ENCODE measurements at regions not wholly inside any gene's neighbourhood (a gene's known extent, or its start where the extent isn't known, plus 50 kb on each side); places are given as distances from the start of the nearest gene placed in this dataset.
"Not testable (repeated sequence)": the region's sequence is repeated elsewhere in the genome, so short reads cannot be mapped to it uniquely, and the experiment has no call there.

GRCh38 chr1:188615321-188615720, 1786.6 kb downstream of the PLA2G4A start:
- peak; percentile 53 for DNase-seq (ENCODE audit: low read depth)

- no peak for DNase-seq (ENCODE audit: low read depth)
These were observed 1791.5 kb downstream of the PLA2G4A start for GRCh38 chr1:188620236-188620635.

DNA sequence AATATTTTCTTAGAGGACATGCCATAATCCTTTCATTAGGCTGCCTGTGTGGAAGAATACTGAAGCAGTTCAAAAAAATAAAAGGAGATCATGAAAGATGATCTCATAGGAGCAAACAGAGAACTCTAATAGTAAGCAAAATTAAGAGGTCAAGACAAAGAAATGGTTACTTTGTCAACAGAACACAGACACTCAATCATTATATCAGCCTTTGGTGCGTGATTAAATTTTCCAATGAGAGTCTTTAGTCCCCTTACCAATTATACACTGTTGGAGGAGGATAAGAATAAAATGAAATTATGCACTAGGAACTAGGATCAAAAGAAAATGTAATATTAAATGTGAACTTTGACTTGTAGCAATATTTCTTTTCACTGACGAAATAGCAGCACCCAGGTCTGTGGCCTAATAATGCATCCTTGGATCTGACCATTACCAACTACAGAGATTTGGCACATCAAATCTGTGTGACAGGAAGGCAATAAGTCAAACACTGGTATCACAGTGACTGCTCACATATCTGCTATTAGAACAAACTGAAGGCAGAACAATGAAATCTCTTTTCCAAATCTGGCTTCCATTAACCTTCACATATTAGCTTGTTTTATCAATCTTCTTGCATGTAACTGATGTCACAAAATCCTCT, 1812.9 kb downstream of the PLA2G4A start:
- no peak for DNase-seq (ENCODE audit: low read depth)

DNA sequence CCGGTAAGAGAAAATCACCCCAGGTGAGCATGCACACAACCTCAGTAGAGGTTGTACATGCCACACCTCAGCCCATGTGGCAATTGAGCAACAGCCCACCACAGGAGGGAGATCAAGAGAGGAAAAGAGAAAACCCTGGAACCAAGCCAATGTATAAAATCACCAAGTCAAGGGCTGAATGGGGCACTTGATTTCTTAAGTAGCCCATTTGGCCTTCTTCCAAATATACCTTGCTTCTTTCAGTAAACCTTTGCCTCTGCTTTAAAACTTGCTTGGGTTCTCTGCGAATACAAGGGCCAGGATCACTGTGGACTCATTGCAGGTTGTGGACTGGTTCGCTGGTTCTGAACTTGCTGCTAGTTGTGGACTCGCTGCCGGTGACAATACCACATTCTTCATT, 1814.0 kb downstream of the PLA2G4A start:
- no peak for DNase-seq (ENCODE audit: low read depth)

- DNase-seq (ENCODE audit: low read depth) = peak; percentile 89
These were observed 1823.9 kb downstream of the PLA2G4A start for GRCh38 chr1:188652678-188653077.

DNA sequence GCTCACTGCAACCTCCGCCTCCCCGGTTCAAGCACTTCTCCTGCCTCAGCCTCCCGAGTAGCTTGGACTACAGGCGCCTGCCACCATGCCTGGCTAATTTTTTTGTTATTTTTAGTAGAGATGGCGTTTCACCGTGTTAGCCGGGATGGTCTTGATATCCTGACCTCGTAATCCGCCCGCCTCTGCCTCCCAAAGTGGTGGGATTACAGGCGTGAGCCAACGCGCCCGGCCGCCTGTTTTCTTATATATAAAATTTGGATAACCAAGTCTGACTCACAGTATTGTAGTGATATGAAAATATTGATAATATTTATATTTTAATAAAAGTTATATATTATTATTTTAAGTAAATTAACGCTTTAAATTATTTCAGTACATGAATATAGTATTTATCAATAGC, 1821.7 kb downstream of the BRINP3 start:
- not testable (repeated sequence) for DNase-seq (ENCODE audit: low read depth)

DNA sequence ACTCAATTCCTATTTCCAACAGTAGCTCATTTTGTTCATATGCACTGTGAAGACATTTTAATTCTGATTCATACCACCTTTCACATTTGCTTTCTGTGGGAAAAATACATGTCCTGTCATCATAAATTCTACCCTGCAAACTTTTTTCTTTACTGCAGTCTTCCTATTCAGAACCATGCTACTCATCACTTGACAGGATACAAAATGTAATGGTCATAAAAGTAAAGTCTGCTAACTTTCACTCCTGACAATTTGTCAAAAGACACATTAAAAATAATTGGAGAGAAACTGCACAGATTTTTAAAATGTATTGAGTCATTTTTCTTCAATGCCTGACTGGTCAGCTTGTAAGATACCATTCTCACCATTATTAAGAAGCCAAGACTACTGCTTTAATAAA, 1817.1 kb downstream of the BRINP3 start:
- no peak for DNase-seq (ENCODE audit: low read depth)

- DNase-seq (ENCODE audit: low read depth) = no peak
These were observed 1812.2 kb downstream of the BRINP3 start for GRCh38 chr1:188665477-188665876.

GRCh38 chr1:188668083-188668482, 1809.6 kb downstream of the BRINP3 start:
- peak; percentile 15 for DNase-seq (ENCODE audit: low read depth)

- peak; percentile 20 for DNase-seq (ENCODE audit: low read depth)
These were observed 1807.8 kb downstream of the BRINP3 start for GRCh38 chr1:188669728-188670382.

- peak; percentile 25 for DNase-seq (ENCODE audit: low read depth)
These were observed 1806.8 kb downstream of the BRINP3 start for GRCh38 chr1:188670837-188671236.

DNA sequence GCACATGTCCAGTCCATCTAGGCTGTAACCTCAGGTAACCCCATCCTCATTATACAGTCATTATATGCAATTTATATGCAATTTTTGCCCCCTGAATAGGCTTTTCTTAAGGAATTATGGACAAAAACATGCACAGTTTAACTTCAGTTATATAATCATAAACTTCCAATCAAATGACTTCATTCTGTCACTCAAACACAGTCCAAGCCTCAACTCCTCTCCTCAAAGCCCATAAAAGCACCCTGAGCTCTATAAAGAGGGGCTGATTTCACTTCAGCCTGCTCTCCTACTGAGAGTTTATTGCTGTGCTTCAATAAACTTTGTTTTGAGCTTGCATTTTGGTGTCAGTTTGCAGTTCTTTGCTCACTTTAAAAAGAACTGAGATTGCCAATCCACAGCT, 1805.5 kb downstream of the BRINP3 start:
- no peak for DNase-seq (ENCODE audit: low read depth)

- peak; percentile 25 for DNase-seq (ENCODE audit: low read depth)
These were observed 1788.1 kb downstream of the BRINP3 start for GRCh38 chr1:188689542-188689941.

GRCh38 chr1:188700116-188700515, 1777.5 kb downstream of the BRINP3 start:
- DNase-seq (ENCODE audit: low read depth) = no peak

GRCh38 chr1:188706742-188707141, 1770.9 kb downstream of the BRINP3 start:
- peak; percentile 87 for DNase-seq (ENCODE audit: low read depth)

DNA sequence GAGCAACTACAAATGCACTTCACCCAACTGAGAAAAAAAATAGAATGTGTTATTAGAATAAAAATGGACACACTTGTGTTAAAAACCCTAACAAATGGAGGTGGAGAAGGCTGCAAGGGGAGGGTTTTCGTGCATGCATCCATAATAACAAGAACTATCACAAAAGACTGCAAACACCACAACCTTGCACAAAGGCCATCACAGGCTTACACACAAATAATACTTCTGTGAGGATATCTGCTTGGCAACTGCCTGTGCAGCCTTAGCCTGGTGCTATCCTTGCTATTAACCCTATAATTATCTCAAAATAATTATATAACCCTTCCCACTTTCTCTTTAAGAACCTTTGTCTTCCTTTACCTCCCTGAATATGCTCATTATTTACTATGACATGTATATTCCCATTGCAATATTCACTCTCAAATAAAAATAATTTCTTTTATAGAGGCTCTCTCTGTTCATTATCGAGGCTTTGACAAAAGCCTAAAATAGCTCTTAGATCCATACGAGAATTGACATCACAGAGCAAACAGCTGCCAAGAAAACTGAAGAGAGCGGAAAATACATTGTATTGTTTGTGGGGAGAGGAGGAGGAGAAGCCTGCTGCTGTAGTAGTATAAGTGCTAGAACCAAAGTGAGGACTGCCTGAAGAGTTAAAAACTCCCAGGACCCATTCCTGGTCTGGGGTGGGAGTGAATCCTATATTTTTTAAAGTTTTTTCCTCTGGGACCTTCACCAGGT, 1768.7 kb downstream of the BRINP3 start:
- no peak for DNase-seq (ENCODE audit: low read depth)

DNA sequence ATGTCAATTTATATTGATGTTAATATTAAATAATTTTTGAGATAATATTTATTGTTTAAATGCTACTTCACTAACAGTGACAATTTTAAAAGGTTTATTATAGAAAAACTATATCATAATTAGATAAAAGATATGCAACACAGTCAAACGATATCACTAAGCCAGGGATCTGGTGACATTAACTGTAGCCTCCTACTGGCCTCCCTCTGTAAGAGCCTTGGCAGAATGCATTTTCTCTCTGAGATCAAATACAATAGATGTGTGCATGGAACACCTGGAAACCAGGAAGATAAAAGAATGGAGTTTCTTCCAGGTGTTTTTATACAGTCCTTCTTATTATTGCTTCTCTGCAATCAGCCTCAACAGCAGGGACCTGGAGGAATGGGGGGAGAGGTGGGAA, 1762.1 kb downstream of the BRINP3 start:
- peak; percentile 7 for DNase-seq (ENCODE audit: low read depth)

DNA sequence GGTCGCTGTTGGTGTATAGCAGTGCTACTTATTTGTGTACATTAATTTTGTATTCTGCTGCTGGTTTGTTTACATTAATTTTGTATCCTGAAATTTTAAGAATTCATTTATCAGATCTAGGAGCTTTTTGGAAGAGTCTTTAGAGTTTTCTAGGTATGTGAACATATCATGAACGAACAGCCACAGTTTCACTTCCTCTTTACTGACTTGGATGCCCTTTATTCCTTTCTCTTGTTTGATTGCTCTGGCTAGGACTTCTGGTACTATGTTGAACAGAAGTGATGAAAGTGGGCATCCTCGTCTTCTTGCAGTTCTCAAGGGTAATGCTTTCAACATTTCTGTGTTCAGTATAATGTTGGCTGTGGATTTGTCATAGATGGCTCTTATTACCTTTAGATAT, 1757.9 kb downstream of the BRINP3 start:
- no peak for DNase-seq (ENCODE audit: low read depth)

GRCh38 chr1:188723332-188724020, 1754.2 kb downstream of the BRINP3 start:
- no peak for DNase-seq (ENCODE audit: low read depth)

GRCh38 chr1:188729039-188729438, 1748.6 kb downstream of the BRINP3 start:
- no peak for DNase-seq (ENCODE audit: low read depth)

DNA sequence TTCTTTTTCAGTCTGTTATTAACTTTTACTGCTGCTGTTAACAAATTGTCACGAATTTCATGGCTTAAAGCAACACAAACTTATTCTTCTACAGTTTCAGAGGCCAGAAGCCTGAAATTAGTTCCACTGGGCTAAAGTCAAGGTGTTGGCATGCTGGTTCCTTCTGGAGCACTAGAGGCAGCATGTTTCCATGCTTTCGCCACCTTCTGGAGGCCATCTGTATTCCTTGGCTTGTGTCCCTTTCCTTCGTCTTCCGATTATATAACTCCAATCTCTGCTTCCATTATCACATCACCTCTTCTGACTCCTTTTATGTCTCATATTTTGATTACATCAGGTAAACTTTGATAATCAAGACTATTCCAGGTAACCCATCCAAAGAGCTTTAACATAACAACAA, 1742.1 kb downstream of the BRINP3 start:
- no peak for DNase-seq (ENCODE audit: low read depth)

- DNase-seq (ENCODE audit: low read depth) = not testable (repeated sequence)
These were observed 1728.4 kb downstream of the BRINP3 start for GRCh38 chr1:188749275-188749674.

DNA sequence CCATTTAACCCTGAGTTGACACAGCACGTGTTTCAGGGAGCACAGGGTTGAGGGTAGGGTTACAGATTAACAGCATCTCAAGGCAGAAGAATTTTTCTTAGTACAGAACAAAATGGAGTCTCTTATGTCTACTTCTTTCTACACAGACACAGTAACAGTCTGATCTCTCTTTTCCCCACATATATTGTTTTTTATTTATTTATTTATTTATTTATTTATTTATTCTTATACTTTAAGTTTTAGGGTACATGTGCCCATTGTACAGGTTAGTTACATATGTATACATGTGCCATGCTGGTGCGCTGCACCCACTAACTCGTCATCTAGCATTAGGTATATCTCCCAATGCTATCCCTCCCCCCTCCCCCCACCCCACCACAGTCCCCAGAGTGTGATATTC, 1725.6 kb downstream of the BRINP3 start:
- DNase-seq (ENCODE audit: low read depth) = not testable (repeated sequence)

Measured in iris pigment epithelial cell (primary cell).